A549 (cell line): ENCODE measurements at regions not wholly inside any gene's neighbourhood (a gene's known extent, or its start where the extent isn't known, plus 50 kb on each side); places are given as distances from the start of the nearest gene placed in this dataset.

ENCODE experiments used
- EP300 ChIP-seq, 2 experiments: fragments of >200 bp; sonication (Bioruptor Twin); formaldehyde crosslinking; IDR thresholded peaks; 2 replicates in 1 of 2; 3 replicates in 1 of 2; pipeline ENCODE4 v1.6.1; 2016 to 2017
- JUN ChIP-seq, 2 experiments: fragments of >200 bp; sonication (Bioruptor Twin); formaldehyde crosslinking; IDR thresholded peaks; 2 replicates in 1 of 2; 3 replicates in 1 of 2; pipeline ENCODE4 v1.6.1; 2016 to 2017
- MAFK ChIP-seq: fragments of 450-650 bp; IDR thresholded peaks from 2 replicates; pipeline ENCODE4 v1.6.1; 2014; ENCODE audit not compliant: partially characterized antibody
- RCOR1 ChIP-seq: fragments of 150-350 bp; IDR thresholded peaks from 2 replicates; pipeline ENCODE4 v1.6.1; 2014; ENCODE audit warnings: antibody characterized with exemption, low read length, low read depth
- TF ChIP-seq, protein P1 (sequence below): fragments of >200 bp; sonication (Bioruptor Twin); formaldehyde crosslinking; IDR thresholded peaks from 3 replicates; pipeline ENCODE4 v1.5.1; 2016

GRCh38 chr16:26721290-26721689 is 345.4 kb upstream of the C16orf82 start:
- TF ChIP-seq JUN (IDR thresholded peaks at IDR 0.05) (no peak), EP300 (IDR thresholded peaks at IDR 0.05) (no peak), RCOR1 (no peak), MAFK (no peak)
- TF ChIP-seq, protein P1, sequence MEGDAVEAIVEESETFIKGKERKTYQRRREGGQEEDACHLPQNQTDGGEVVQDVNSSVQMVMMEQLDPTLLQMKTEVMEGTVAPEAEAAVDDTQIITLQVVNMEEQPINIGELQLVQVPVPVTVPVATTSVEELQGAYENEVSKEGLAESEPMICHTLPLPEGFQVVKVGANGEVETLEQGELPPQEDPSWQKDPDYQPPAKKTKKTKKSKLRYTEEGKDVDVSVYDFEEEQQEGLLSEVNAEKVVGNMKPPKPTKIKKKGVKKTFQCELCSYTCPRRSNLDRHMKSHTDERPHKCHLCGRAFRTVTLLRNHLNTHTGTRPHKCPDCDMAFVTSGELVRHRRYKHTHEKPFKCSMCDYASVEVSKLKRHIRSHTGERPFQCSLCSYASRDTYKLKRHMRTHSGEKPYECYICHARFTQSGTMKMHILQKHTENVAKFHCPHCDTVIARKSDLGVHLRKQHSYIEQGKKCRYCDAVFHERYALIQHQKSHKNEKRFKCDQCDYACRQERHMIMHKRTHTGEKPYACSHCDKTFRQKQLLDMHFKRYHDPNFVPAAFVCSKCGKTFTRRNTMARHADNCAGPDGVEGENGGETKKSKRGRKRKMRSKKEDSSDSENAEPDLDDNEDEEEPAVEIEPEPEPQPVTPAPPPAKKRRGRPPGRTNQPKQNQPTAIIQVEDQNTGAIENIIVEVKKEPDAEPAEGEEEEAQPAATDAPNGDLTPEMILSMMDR: no peak
